ACHN (cell line): ENCODE measurements at regions not wholly inside any gene's neighbourhood (a gene's known extent, or its start where the extent isn't known, plus 50 kb on each side); places are given as distances from the start of the nearest gene placed in this dataset.
"Not testable (repeated sequence)": the region's sequence is repeated elsewhere in the genome, so short reads cannot be mapped to it uniquely, and the experiment has no call there.

ENCODE experiments used
- DNase-seq: peaks from one replicate; pipeline ENCODE4 v3.0.0-alpha.2; 2015
- in situ Hi-C: cut with HindIII; loops from 2 replicates; pipeline ENCODE4 v1.10.0; 2017; ENCODE audit warnings: low sequenced_read_pairs, low pct_ligation_motif_present, low pct_unique_long_range_greater_than_20kb

DNA sequence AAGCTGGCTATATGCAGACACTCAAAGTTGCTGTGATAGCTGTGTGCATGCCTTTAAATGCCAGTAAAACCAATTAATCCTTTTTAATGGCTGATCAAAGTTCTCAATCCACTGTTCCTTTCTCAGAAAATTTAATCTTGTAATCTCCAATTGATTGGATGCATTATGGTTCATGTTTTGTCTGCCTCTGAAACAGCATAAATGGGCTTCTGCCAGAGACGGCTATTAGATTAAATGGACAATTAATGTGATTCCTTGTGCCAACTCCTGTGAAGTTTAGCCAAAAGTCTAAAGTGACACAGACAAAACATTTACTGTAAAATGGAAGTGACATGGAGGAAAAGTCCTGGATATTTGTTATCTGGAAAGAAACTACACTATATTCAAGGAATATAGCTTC lies 952.5 kb upstream of the FAT3 start:
- no peak for DNase-seq
- in situ Hi-C loops = no loop called here

DNA sequence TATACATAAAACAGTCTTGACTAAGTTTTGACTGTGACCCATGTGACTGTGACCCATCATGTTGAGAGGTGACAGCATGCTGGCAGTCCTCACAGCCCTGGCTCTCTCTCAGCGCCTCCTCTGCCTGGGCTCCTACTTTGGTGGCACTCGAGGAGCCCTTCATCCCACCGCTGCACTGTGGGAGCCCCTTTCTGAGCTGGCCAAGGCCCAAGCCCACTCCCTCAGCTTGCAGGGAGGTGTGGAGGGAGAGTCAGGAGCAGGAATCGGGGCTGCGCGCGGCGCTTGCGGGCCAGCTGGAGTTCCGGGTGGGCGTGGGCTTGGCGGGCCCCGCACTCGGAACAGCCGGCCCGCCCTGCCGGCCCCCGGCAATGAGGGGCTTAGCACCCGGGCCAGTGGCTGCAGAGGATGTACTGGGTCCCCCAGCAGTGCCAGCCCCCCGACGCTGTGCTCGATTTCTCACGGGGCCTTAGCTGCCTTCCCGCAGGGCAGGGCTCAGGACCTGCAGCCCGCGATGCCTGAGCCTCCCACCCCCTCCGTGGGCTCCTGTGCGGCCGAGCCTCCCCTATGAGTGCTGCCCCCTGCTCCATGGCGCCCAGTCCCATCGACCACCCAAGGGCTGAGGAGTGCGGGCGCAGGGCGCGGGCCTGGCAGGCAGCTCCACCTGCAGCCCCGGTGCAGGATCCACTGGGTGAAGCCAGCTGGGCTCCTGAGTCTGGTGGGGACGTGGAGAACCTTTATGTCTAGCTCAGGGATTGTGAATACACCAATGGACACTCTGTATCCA lies 955.9 kb upstream of the FAT3 start:
- in situ Hi-C loops, DNase-seq: not testable (repeated sequence)

- DNase-seq = no peak
- in situ Hi-C loops = no loop called here
Observed at GRCh38 chr11:91265946-91266345, 958.7 kb upstream of the FAT3 start.

DNA sequence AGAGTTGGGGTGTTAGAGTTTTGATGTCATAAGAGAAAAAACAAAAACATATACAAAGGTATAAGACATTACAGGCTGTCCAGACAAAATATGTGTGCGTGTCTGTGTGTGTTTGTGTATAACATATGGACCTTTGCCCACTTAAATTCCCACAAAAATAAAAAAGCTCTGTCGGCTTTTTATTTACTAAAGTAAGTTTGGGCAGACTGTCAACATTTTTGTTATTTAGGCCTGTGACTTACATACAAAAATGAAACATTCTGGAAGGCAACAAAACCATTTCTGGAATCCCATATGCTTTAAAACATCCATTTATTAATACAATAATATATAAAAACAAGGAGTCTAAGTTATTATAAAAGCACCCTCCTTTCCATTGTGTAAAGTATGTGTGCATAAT lies 960.1 kb upstream of the FAT3 start:
- DNase-seq = no peak
- in situ Hi-C loops = no loop called here

GRCh38 chr11:91263496-91264365 lies 960.9 kb upstream of the FAT3 start:
- DNase-seq = no peak
- in situ Hi-C loops = no loop called here

GRCh38 chr11:91261513-91261912 lies 963.1 kb upstream of the FAT3 start:
- in situ Hi-C loops = no loop called here
- peak; percentile 1 for DNase-seq

DNA sequence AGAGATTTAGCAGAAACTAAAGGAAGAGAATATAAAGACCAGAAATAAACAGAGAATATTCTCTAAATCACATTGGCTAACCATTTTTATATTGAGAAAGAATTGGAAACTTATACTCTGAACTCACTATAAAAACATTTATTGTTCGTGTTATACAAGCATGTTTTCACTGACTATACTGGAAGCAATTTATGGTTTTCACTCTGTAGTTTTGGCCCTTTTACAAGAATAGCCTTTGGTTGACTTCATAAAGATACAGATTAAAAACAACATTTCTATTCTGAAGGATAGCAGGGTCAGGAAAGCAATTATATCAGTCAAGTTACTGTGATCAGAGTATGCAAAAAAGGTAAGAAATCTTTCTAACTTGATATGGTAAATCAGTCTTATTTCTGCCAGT lies 965.7 kb upstream of the FAT3 start:
- in situ Hi-C loops = no loop called here

DNA sequence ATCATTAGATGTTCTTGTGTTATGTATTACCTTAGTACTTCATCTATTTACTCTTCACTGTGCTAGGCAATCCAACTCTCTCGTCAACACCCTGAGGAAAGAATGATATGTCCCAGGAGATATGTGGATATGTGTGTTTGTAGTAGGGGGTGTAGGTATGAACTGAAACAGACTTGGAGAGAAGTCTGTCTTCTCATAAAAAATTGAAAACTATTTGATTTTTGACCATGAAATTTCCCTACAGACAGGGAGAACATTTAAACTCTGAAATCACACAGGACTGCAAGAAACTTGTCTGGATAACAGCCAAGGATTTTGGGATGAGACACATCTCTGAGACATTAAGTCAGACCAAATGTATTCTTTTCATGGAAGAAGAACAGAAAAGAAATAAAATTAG lies 967.0 kb upstream of the FAT3 start:
- in situ Hi-C loops = no loop called here
- DNase-seq = no peak

More for the DNA sequence above, 965.7 kb upstream of the FAT3 start:
- no peak for DNase-seq

DNA sequence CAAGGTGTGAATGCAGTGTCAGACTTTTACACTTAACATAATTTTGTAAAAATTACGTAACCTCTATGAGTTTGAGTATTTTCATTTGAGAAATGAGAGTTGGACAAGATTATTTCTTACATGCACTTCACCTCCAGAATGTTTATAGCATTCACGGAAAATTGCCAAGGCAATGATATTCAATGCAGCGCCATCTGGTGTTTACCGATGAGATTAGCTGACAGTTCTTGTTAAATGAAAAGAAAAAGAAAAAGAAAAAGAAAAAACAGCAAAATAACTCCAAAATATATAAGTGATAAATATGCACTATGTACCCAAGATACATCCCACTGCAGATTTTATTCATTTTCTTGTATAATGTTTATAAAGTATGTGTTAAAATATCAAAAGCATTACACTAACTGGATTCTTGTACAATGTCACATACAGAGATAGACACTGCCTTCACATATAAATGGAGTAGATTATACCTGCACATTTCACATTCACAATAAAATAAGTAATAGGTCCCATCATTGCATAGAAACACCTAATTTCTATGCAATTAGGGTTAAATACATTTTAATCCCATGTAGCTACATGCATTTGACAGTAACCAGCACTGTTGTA lies 976.3 kb upstream of the FAT3 start:
- in situ Hi-C loops = no loop called here
- DNase-seq = peak; percentile 42

DNA sequence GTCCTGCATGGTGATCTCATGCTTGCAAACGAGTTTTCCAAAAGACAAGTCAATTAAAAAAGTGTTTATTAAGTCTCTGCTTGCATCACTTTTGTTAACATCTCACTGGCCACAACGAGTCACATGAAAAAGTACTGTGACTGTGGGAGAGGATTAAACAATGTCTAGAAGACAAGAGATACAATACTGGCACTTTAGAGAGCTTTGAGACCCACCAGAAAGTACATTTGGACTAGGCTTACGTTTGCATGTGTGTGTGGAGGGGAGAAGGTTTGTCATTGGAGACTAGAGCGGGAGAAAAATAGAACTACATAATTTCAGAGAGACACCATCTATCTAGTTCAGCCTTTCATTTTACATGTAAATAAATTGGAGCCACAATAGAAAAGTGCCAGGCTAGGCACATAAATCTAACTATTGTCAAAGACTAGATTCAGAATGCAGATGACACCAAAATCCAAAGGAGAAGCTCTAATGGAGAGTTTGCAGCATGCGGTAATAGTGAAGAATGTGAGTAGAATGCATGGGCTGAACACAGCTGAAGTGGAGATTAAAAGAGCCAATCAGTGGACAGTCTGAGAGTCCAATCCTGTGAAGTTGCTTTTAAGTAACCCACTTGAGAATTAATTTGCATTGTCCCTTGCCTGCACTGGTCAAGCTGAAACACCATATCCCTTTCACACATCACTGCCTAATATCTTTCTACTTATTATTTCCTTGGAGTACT lies 977.4 kb upstream of the FAT3 start:
- DNase-seq = no peak
- in situ Hi-C loops = no loop called here

DNA sequence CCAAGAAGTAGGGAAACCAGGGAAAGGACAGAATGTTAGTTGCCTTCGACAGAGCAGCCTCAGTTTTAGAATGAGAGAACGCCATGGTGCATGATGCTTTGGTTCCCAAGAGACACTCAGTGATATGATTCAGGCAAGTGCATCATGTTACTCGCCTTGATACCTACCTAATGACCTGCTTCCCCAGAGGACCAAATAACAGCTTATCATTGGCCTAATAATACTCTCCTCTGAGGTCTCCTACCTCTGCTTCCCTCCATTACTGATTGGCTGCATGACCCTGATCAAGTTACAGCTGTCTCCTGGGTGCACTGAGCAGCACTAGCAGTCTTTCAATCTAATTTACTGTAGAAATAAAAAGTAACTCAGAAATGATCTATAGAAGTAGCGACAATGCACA lies 979.7 kb upstream of the FAT3 start:
- no peak for DNase-seq
- in situ Hi-C loops = no loop called here

GRCh38 chr11:91243630-91244029 lies 981.0 kb upstream of the FAT3 start:
- in situ Hi-C loops = no loop called here
- no peak for DNase-seq

DNA sequence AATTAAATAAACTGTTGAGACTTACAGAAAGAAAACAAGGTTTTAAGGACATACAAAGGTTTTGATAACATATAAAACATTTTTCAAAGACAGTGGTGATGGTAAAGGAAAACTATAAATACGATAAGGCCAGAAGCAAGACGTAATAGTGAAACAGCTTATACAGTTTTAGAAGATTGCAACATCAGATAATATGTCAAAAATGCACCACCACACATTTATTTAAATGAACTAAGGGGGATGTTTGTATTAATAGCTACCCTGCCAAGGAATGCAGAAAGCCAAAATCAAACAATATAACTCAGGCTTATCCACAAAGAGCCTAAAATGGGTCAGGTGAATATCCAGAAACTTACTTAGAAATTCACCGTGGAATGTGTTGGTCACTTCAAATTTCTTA lies 981.6 kb upstream of the FAT3 start:
- in situ Hi-C loops = no loop called here
- DNase-seq = no peak

DNA sequence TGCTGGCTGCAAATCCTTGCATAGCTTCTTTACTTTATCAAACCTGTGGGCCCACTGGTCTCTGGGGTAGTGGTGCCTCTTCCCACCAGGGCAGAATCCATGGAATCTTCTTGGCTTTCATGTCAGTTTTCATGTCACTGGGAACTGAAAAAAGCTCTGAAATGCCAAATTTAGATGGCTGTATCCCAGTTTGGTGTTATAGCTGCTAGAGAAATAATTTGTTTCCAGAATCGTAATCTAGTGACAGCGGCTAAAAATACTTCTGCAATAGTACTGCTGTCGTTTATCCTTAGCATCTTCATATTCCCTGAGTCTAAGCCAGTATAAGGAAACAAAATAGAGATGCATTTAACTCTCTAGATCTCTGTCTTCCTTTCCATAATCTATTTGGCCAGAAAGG lies 983.4 kb upstream of the FAT3 start:
- in situ Hi-C loops = no loop called here
- DNase-seq = no peak

- in situ Hi-C loops = no loop called here
- no peak for DNase-seq
Observed at GRCh38 chr11:91239359-91239758, 985.3 kb upstream of the FAT3 start.

- in situ Hi-C loops = no loop called here
- no peak for DNase-seq
Observed at GRCh38 chr11:91231226-91231625, 993.4 kb upstream of the FAT3 start.

DNA sequence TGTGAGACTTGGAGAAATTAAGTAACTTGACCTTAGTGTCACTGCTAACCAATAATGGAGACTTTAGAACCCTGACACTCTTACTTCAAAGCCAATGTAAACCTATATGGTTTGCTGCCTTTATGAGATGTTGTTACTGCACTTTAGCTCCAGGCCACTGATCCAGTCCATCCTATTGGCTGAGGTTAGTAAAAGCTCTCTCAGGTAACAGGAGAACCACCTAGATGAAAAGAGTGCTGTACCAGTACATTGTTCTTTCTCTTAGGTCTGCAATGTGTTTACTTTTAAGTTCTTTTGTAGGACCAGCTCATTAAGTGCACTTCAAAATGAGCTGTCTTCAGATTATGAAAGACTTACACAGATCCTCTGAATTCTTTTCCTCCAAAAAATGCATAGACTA lies 994.0 kb upstream of the FAT3 start:
- no peak for DNase-seq
- in situ Hi-C loops = no loop called here

- in situ Hi-C loops = no loop called here
- no peak for DNase-seq
Observed at GRCh38 chr11:91222830-91223229, 1000.0 kb upstream of the CHORDC1 start.
